ENCODE measurements at regions not wholly inside any gene's neighbourhood (a gene's known extent, or its start where the extent isn't known, plus 50 kb on each side); places are given as distances from the start of the nearest gene placed in this dataset.

GRCh38 chr3:74315291-74315690 lies 299.2 kb downstream of the CNTN3 start:
- Histone ChIP-seq H3K9me2 (replicated peaks; ENCODE audit: insufficient read depth, low read length) (no peaks in the 10 kb centered on the region), H3K4me2 (ENCODE audit: low read depth, low read length, poor library complexity, severe bottlenecking) (no peak overlapping the region), H3K9ac (ENCODE audit: low read length) (no peak overlapping the region), H3K79me2 (ENCODE audit: low read length) (no peaks in the 10 kb centered on the region), H3K4me1 (ENCODE audit: low read length) (no peaks in the 10 kb centered on the region), H4K20me1 (ENCODE audit: insufficient read depth, low read depth, low read length) (no peaks in the 10 kb centered on the region), H3K36me3 (ENCODE audit: insufficient read depth, low read length) (no peaks in the 10 kb centered on the region), H3K4me3 (ENCODE audit: low read length) (no peak overlapping the region), H2AFZ (ENCODE audit: low read length) (no peak overlapping the region), H3K9me3 (ENCODE audit: low read length) (0 out of 2 replicates have a peak, but pooled peaks cover 5% of the 10 kb centered on the region), H3K27me3 (ENCODE audit: low read length) (no peaks in the 10 kb centered on the region), H3K27ac (ENCODE audit: low read length) (no peak overlapping the region)
- DNase-seq: no peak

- 0 out of 2 replicates have a peak, but pooled peaks cover 5% of the 10 kb centered on the region for H3K9me3 ChIP-seq (ENCODE audit: low read length)
- H3K4me2 ChIP-seq (ENCODE audit: low read depth, low read length, poor library complexity, severe bottlenecking): no peak overlapping the region
- no peaks in the 10 kb centered on the region for H4K20me1 ChIP-seq (ENCODE audit: insufficient read depth, low read depth, low read length)
- no peaks in the 10 kb centered on the region for H3K4me1 ChIP-seq (ENCODE audit: low read length)
- no peak overlapping the region for H2AFZ ChIP-seq (ENCODE audit: low read length)
- no peak overlapping the region for H3K9ac ChIP-seq (ENCODE audit: low read length)
- H3K79me2 ChIP-seq (ENCODE audit: low read length): no peaks in the 10 kb centered on the region
- no peaks in the 10 kb centered on the region for H3K36me3 ChIP-seq (ENCODE audit: insufficient read depth, low read length)
- H3K4me3 ChIP-seq (ENCODE audit: low read length): no peak overlapping the region
- H3K27me3 ChIP-seq (ENCODE audit: low read length): no peaks in the 10 kb centered on the region
- DNase-seq: no peak
- H3K27ac ChIP-seq (ENCODE audit: low read length): no peak overlapping the region
- H3K9me2 ChIP-seq (replicated peaks; ENCODE audit: insufficient read depth, low read length): no peaks in the 10 kb centered on the region
These were observed 299.8 kb downstream of the CNTN3 start for GRCh38 chr3:74314696-74315095.

GRCh38 chr3:74309716-74310115 lies 304.7 kb downstream of the CNTN3 start:
- no peak overlapping the region for H3K27ac ChIP-seq (ENCODE audit: low read length)
- no peaks in the 10 kb centered on the region for H3K4me1 ChIP-seq (ENCODE audit: low read length)
- H3K9ac ChIP-seq (ENCODE audit: low read length): no peak overlapping the region
- H3K4me2 ChIP-seq (ENCODE audit: low read depth, low read length, poor library complexity, severe bottlenecking): no peak overlapping the region
- H4K20me1 ChIP-seq (ENCODE audit: insufficient read depth, low read depth, low read length): no peaks in the 10 kb centered on the region
- H3K9me3 ChIP-seq (ENCODE audit: low read length): no peaks in the 10 kb centered on the region
- no peaks in the 10 kb centered on the region for H3K9me2 ChIP-seq (replicated peaks; ENCODE audit: insufficient read depth, low read length)
- H3K27me3 ChIP-seq (ENCODE audit: low read length): no peaks in the 10 kb centered on the region
- H2AFZ ChIP-seq (ENCODE audit: low read length): no peak overlapping the region
- H3K79me2 ChIP-seq (ENCODE audit: low read length): no peaks in the 10 kb centered on the region
- no peak for DNase-seq
- no peaks in the 10 kb centered on the region for H3K36me3 ChIP-seq (ENCODE audit: insufficient read depth, low read length)
- H3K4me3 ChIP-seq (ENCODE audit: low read length): no peak overlapping the region

GRCh38 chr3:74304424-74304823 lies 310.0 kb downstream of the CNTN3 start:
- Histone ChIP-seq H3K9me2 (replicated peaks; ENCODE audit: insufficient read depth, low read length) (no peaks in the 10 kb centered on the region), H3K79me2 (ENCODE audit: low read length) (no peaks in the 10 kb centered on the region), H4K20me1 (ENCODE audit: insufficient read depth, low read depth, low read length) (no peaks in the 10 kb centered on the region), H3K27ac (ENCODE audit: low read length) (no peak overlapping the region), H3K4me2 (ENCODE audit: low read depth, low read length, poor library complexity, severe bottlenecking) (no peak overlapping the region), H3K4me3 (ENCODE audit: low read length) (no peak overlapping the region), H2AFZ (ENCODE audit: low read length) (no peak overlapping the region), H3K9ac (ENCODE audit: low read length) (no peak overlapping the region), H3K9me3 (ENCODE audit: low read length) (no peaks in the 10 kb centered on the region), H3K27me3 (ENCODE audit: low read length) (no peaks in the 10 kb centered on the region), H3K4me1 (ENCODE audit: low read length) (no peaks in the 10 kb centered on the region), H3K36me3 (ENCODE audit: insufficient read depth, low read length) (no peaks in the 10 kb centered on the region)
- DNase-seq: no peak

- Histone ChIP-seq H3K9me2 (replicated peaks; ENCODE audit: insufficient read depth, low read length) (no peaks in the 10 kb centered on the region), H3K9me3 (ENCODE audit: low read length) (no peaks in the 10 kb centered on the region), H3K4me1 (ENCODE audit: low read length) (no peaks in the 10 kb centered on the region), H3K79me2 (ENCODE audit: low read length) (no peaks in the 10 kb centered on the region), H3K4me2 (ENCODE audit: low read depth, low read length, poor library complexity, severe bottlenecking) (no peak overlapping the region), H3K9ac (ENCODE audit: low read length) (no peak overlapping the region), H3K36me3 (ENCODE audit: insufficient read depth, low read length) (no peaks in the 10 kb centered on the region), H3K4me3 (ENCODE audit: low read length) (no peak overlapping the region), H3K27ac (ENCODE audit: low read length) (no peak overlapping the region), H2AFZ (ENCODE audit: low read length) (no peak overlapping the region), H4K20me1 (ENCODE audit: insufficient read depth, low read depth, low read length) (no peaks in the 10 kb centered on the region), H3K27me3 (ENCODE audit: low read length) (no peaks in the 10 kb centered on the region)
- no peak for DNase-seq
These were observed 310.7 kb downstream of the CNTN3 start for GRCh38 chr3:74303711-74304110.

GRCh38 chr3:74302969-74303368 lies 311.5 kb downstream of the CNTN3 start:
- H3K4me2 ChIP-seq (ENCODE audit: low read depth, low read length, poor library complexity, severe bottlenecking): no peak overlapping the region
- H3K4me1 ChIP-seq (ENCODE audit: low read length): no peaks in the 10 kb centered on the region
- H3K4me3 ChIP-seq (ENCODE audit: low read length): no peak overlapping the region
- H3K36me3 ChIP-seq (ENCODE audit: insufficient read depth, low read length): no peaks in the 10 kb centered on the region
- no peak for DNase-seq
- no peak overlapping the region for H3K9ac ChIP-seq (ENCODE audit: low read length)
- H3K79me2 ChIP-seq (ENCODE audit: low read length): no peaks in the 10 kb centered on the region
- H3K27ac ChIP-seq (ENCODE audit: low read length): no peak overlapping the region
- H2AFZ ChIP-seq (ENCODE audit: low read length): no peak overlapping the region
- no peaks in the 10 kb centered on the region for H4K20me1 ChIP-seq (ENCODE audit: insufficient read depth, low read depth, low read length)
- H3K9me2 ChIP-seq (replicated peaks; ENCODE audit: insufficient read depth, low read length): no peaks in the 10 kb centered on the region
- H3K27me3 ChIP-seq (ENCODE audit: low read length): no peaks in the 10 kb centered on the region
- no peaks in the 10 kb centered on the region for H3K9me3 ChIP-seq (ENCODE audit: low read length)

- Histone ChIP-seq H3K9ac (ENCODE audit: low read length) (no peak overlapping the region), H3K4me1 (ENCODE audit: low read length) (no peaks in the 10 kb centered on the region), H3K9me3 (ENCODE audit: low read length) (no peaks in the 10 kb centered on the region), H3K9me2 (replicated peaks; ENCODE audit: insufficient read depth, low read length) (no peaks in the 10 kb centered on the region), H3K27me3 (ENCODE audit: low read length) (no peaks in the 10 kb centered on the region), H3K79me2 (ENCODE audit: low read length) (no peaks in the 10 kb centered on the region), H3K36me3 (ENCODE audit: insufficient read depth, low read length) (no peaks in the 10 kb centered on the region), H3K4me2 (ENCODE audit: low read depth, low read length, poor library complexity, severe bottlenecking) (no peak overlapping the region), H2AFZ (ENCODE audit: low read length) (no peak overlapping the region), H4K20me1 (ENCODE audit: insufficient read depth, low read depth, low read length) (no peaks in the 10 kb centered on the region), H3K27ac (ENCODE audit: low read length) (no peak overlapping the region), H3K4me3 (ENCODE audit: low read length) (no peak overlapping the region)
- DNase-seq: no peak
These were observed 312.2 kb downstream of the CNTN3 start for GRCh38 chr3:74302281-74302680.

GRCh38 chr3:74301056-74301455 lies 313.4 kb downstream of the CNTN3 start:
- no peak overlapping the region for H3K9ac ChIP-seq (ENCODE audit: low read length)
- no peak overlapping the region for H3K4me2 ChIP-seq (ENCODE audit: low read depth, low read length, poor library complexity, severe bottlenecking)
- no peaks in the 10 kb centered on the region for H3K36me3 ChIP-seq (ENCODE audit: insufficient read depth, low read length)
- DNase-seq: no peak
- no peaks in the 10 kb centered on the region for H3K27me3 ChIP-seq (ENCODE audit: low read length)
- no peaks in the 10 kb centered on the region for H3K79me2 ChIP-seq (ENCODE audit: low read length)
- H3K9me3 ChIP-seq (ENCODE audit: low read length): no peaks in the 10 kb centered on the region
- no peak overlapping the region for H3K4me3 ChIP-seq (ENCODE audit: low read length)
- no peaks in the 10 kb centered on the region for H4K20me1 ChIP-seq (ENCODE audit: insufficient read depth, low read depth, low read length)
- H3K4me1 ChIP-seq (ENCODE audit: low read length): no peaks in the 10 kb centered on the region
- H2AFZ ChIP-seq (ENCODE audit: low read length): no peak overlapping the region
- no peaks in the 10 kb centered on the region for H3K9me2 ChIP-seq (replicated peaks; ENCODE audit: insufficient read depth, low read length)
- H3K27ac ChIP-seq (ENCODE audit: low read length): no peak overlapping the region

GRCh38 chr3:74295479-74295878 lies 319.0 kb downstream of the CNTN3 start:
- no peak overlapping the region for H3K4me3 ChIP-seq (ENCODE audit: low read length)
- no peaks in the 10 kb centered on the region for H3K9me3 ChIP-seq (ENCODE audit: low read length)
- H3K27ac ChIP-seq (ENCODE audit: low read length): no peak overlapping the region
- DNase-seq: no peak
- no peak overlapping the region for H2AFZ ChIP-seq (ENCODE audit: low read length)
- H3K27me3 ChIP-seq (ENCODE audit: low read length): no peaks in the 10 kb centered on the region
- H3K9ac ChIP-seq (ENCODE audit: low read length): no peak overlapping the region
- no peaks in the 10 kb centered on the region for H4K20me1 ChIP-seq (ENCODE audit: insufficient read depth, low read depth, low read length)
- no peaks in the 10 kb centered on the region for H3K79me2 ChIP-seq (ENCODE audit: low read length)
- no peaks in the 10 kb centered on the region for H3K9me2 ChIP-seq (replicated peaks; ENCODE audit: insufficient read depth, low read length)
- H3K4me1 ChIP-seq (ENCODE audit: low read length): no peaks in the 10 kb centered on the region
- no peak overlapping the region for H3K4me2 ChIP-seq (ENCODE audit: low read depth, low read length, poor library complexity, severe bottlenecking)
- no peaks in the 10 kb centered on the region for H3K36me3 ChIP-seq (ENCODE audit: insufficient read depth, low read length)
